Natural killer cell (primary cell): ENCODE measurements at regions not wholly inside any gene's neighbourhood (a gene's known extent, or its start where the extent isn't known, plus 50 kb on each side); places are given as distances from the start of the nearest gene placed in this dataset.

Experiments used
- ATAC-seq, 3 donors: fragments of 150-1000 bp in 2 of 3; fragments of 200-7000 bp in 1 of 3; cut with Tn5 transposase; 1 replicate in 1 of 3; 2 replicates in 2 of 3; pipeline ENCODE4 v1.10.0; 2021; ENCODE audit warnings: mild to moderate bottlenecking in 2 of 3, moderate library complexity in 2 of 3
- DNase-seq, 2 donors: peaks; one replicate each; pipeline versions ENCODE4 v3.0.0 to v3.0.0-alpha.2; 2013 to 2021; ENCODE audit warnings: mixed read lengths in 1 of 2
- H3K27ac ChIP-seq: one replicate; pipeline ENCODE4 v1.5.1; 2013; ENCODE audit warnings: mild to moderate bottlenecking, low read length
- H3K27me3 ChIP-seq: one replicate; pipeline ENCODE4 v1.6.1; 2013; ENCODE audit warnings: low read length; ENCODE audit not compliant: control insufficient read depth, insufficient read depth
- H3K36me3 ChIP-seq: one replicate; pipeline ENCODE4 v1.6.1; 2013; ENCODE audit warnings: low read length; ENCODE audit not compliant: control insufficient read depth, insufficient read depth
- H3K4me1 ChIP-seq: one replicate; pipeline ENCODE4 v1.6.1; 2013; ENCODE audit warnings: low read length; ENCODE audit not compliant: control insufficient read depth, insufficient read depth
- H3K4me3 ChIP-seq: one replicate; pipeline ENCODE4 v1.5.1; 2013; ENCODE audit warnings: low read length
- H3K9me3 ChIP-seq: one replicate; pipeline ENCODE4 v1.6.1; 2013; ENCODE audit warnings: low read length; ENCODE audit not compliant: control insufficient read depth, insufficient read depth
- H3K27ac Mint-ChIP-seq, 2 donors: one replicate each; pipeline ENCODE4 v1.8.0; 2022; ENCODE audit warnings: mild to moderate bottlenecking in 2 of 2, mixed read lengths in 2 of 2, moderate library complexity in 1 of 2
- H3K27me3 Mint-ChIP-seq, 2 donors: one replicate each; pipeline ENCODE4 v1.8.0; 2022; ENCODE audit warnings: low read depth in 2 of 2, mixed read lengths in 2 of 2
- H3K36me3 Mint-ChIP-seq: one replicate; pipeline ENCODE4 v1.8.0; 2022; ENCODE audit warnings: mixed read lengths
- H3K4me1 Mint-ChIP-seq, 2 donors: one replicate each; pipeline ENCODE4 v1.8.0; 2022; ENCODE audit warnings: mixed read lengths in 2 of 2
- H3K4me3 Mint-ChIP-seq: one replicate; pipeline ENCODE4 v1.8.0; 2022; ENCODE audit warnings: mild to moderate bottlenecking, moderate library complexity, mixed read lengths
- H3K9me3 Mint-ChIP-seq, 2 donors: one replicate each; pipeline ENCODE4 v1.8.0; 2022; ENCODE audit warnings: mixed read lengths in 2 of 2
- WGBS: methylation state at CpG from one replicate; pipeline ENCODE4 v1.1.7; 2013; ENCODE audit warnings: missing lambda C conversion rate; ENCODE audit not compliant: insufficient coverage; 5-methylcytosine and 5-hydroxymethylcytosine counted together
- intact Hi-C: fragments of 100-400 bp; cut with micrococcal nuclease; formaldehyde crosslinking; loops from one replicate; pipeline ENCODE4 v1.14.2; 2022
- TF ChIP-seq, protein P1 (sequence below): fragments of 200-600 bp; IDR thresholded peaks from one replicate; pipeline ENCODE4 v1.8.0; 2022; ENCODE audit warnings: antibody characterized with exemption

GRCh38 chr2:106956879-106957278, 70.9 kb upstream of the ST6GAL2 start:
- Mint-ChIP-seq H3K27me3 (no peaks in the 10 kb centered on the region), H3K9me3 (peaks cover 4 to 9% of the 10 kb centered on the region in 2 donors), H3K36me3 (no peaks in the 10 kb centered on the region), H3K4me3 (no peak overlapping the region), H3K27ac (no peak overlapping the region), H3K4me1 (no peaks in the 10 kb centered on the region)
- no peak overlapping the region for H3K27ac ChIP-seq
- no peak overlapping the region for H3K4me3 ChIP-seq
- H3K4me1 ChIP-seq: no peaks in the 10 kb centered on the region
- intact Hi-C loops: no loop called here
- no peaks in the 10 kb centered on the region for H3K9me3 ChIP-seq
- DNase-seq: no peak
- ATAC-seq: no peak
- 77% methylated on average over 3 of the region's 3 CpGs for WGBS
- no peaks in the 10 kb centered on the region for H3K36me3 ChIP-seq
- no peaks in the 10 kb centered on the region for H3K27me3 ChIP-seq
- TF ChIP-seq, protein P1, sequence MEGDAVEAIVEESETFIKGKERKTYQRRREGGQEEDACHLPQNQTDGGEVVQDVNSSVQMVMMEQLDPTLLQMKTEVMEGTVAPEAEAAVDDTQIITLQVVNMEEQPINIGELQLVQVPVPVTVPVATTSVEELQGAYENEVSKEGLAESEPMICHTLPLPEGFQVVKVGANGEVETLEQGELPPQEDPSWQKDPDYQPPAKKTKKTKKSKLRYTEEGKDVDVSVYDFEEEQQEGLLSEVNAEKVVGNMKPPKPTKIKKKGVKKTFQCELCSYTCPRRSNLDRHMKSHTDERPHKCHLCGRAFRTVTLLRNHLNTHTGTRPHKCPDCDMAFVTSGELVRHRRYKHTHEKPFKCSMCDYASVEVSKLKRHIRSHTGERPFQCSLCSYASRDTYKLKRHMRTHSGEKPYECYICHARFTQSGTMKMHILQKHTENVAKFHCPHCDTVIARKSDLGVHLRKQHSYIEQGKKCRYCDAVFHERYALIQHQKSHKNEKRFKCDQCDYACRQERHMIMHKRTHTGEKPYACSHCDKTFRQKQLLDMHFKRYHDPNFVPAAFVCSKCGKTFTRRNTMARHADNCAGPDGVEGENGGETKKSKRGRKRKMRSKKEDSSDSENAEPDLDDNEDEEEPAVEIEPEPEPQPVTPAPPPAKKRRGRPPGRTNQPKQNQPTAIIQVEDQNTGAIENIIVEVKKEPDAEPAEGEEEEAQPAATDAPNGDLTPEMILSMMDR: no peak

DNA sequence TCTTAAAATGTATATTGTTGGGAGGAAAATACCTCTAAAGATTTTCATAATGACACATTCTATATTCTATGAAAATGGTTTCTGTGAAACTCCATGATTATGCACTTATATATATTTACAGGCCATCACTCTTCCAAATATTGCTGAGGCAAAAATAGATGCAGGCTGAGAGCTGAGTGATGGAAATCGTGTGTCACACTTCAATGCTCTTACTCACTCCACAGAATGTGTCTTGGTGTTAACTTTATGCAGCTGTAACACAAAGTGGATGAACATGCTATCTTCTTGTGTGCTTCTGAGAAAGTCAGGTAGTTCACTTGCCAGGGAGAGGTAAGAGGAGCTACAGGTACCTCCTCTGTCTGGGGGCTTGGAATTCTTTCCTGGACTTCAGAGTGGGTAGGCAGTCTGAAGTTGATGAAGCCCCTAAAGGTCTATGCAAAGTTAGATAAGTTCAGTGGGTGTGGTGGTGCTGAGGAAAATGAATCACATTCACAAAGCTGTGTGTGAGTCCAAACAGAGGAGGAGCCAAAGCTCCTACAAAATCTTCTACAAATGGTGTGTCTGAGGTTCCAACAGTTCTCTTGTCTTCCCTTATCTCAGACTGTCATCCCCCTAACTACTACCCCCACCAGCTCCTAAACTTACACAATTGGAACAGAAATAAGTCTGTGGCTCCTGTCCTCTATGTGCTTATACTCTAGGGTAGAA, 74.2 kb upstream of the ST6GAL2 start:
- no peak overlapping the region for H3K4me3 ChIP-seq
- H3K4me1 ChIP-seq: no peaks in the 10 kb centered on the region
- intact Hi-C loops: no loop called here
- no peak overlapping the region for H3K27ac ChIP-seq
- Mint-ChIP-seq H3K9me3 (peaks cover 6 to 8% of the 10 kb centered on the region in 2 donors), H3K27me3 (no peaks in the 10 kb centered on the region), H3K4me1 (no peaks in the 10 kb centered on the region), H3K27ac (no peak overlapping the region), H3K4me3 (no peak overlapping the region), H3K36me3 (no peaks in the 10 kb centered on the region)
- TF ChIP-seq, protein P1: no peak
- no peak for ATAC-seq
- no peaks in the 10 kb centered on the region for H3K27me3 ChIP-seq
- H3K9me3 ChIP-seq: no peaks in the 10 kb centered on the region
- WGBS: 80% methylated on average over 1 of the region's 1 CpG
- DNase-seq: no peak
- no peaks in the 10 kb centered on the region for H3K36me3 ChIP-seq

DNA sequence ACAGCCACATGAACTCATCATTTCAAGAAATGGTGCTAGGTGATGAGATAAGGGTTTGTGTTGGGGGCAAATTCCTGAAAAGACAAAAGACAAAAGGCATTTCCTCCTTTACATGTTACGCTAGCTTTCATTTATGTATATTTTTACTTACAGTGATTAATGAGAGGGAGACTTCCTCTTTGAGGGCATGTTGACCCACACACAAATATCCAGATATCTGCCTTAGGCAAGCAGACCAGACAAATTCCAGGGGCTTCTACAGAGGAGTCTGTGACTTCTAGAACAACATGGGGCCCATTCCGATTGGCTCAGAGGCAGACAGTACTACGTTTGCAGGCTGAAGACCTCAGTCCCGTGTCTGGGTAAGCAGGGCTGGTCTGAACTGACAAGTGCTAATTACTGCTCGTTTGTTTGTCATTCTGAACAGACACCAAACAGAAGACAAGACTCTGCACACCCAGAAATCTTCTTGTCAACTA, 74.8 kb upstream of the ST6GAL2 start:
- no peaks in the 10 kb centered on the region for H3K4me1 ChIP-seq
- ATAC-seq (no peak), DNase-seq (no peak)
- H3K27ac ChIP-seq: no peak overlapping the region
- no peak overlapping the region for H3K4me3 ChIP-seq
- no peaks in the 10 kb centered on the region for H3K9me3 ChIP-seq
- Mint-ChIP-seq H3K36me3 (no peaks in the 10 kb centered on the region), H3K27me3 (no peaks in the 10 kb centered on the region), H3K27ac (no peak overlapping the region), H3K9me3 (peaks cover 6 to 8% of the 10 kb centered on the region in 2 donors), H3K4me3 (no peak overlapping the region), H3K4me1 (no peaks in the 10 kb centered on the region)
- TF ChIP-seq, protein P1: no peak
- intact Hi-C loops: no loop called here
- H3K27me3 ChIP-seq: no peaks in the 10 kb centered on the region
- H3K36me3 ChIP-seq: no peaks in the 10 kb centered on the region
- 71% methylated on average over 4 of the region's 5 CpGs for WGBS

GRCh38 chr2:106961328-106961727, 75.4 kb upstream of the ST6GAL2 start:
- H3K27ac ChIP-seq: no peak overlapping the region
- Mint-ChIP-seq H3K27ac (no peak overlapping the region), H3K36me3 (no peaks in the 10 kb centered on the region), H3K9me3 (peaks cover 6 to 8% of the 10 kb centered on the region in 2 donors), H3K4me1 (no peaks in the 10 kb centered on the region), H3K27me3 (no peaks in the 10 kb centered on the region), H3K4me3 (no peak overlapping the region)
- no peaks in the 10 kb centered on the region for H3K4me1 ChIP-seq
- no peak overlapping the region for H3K4me3 ChIP-seq
- no peak for ATAC-seq
- 73% methylated on average over 3 of the region's 3 CpGs for WGBS
- intact Hi-C loops: no loop called here
- DNase-seq: no peak
- no peaks in the 10 kb centered on the region for H3K9me3 ChIP-seq
- H3K36me3 ChIP-seq: no peaks in the 10 kb centered on the region
- TF ChIP-seq, protein P1: no peak
- no peaks in the 10 kb centered on the region for H3K27me3 ChIP-seq
